NCI-H2081 treated with DMSO at 0.1 percent for 48 hours (cell line): ENCODE measurements at regions not wholly inside any gene's neighbourhood (a gene's known extent, or its start where the extent isn't known, plus 50 kb on each side); places are given as distances from the start of the nearest gene placed in this dataset.

Source experiments
- DNase-seq: peaks from one replicate; lab custom pipeline; 2025; lab: John Stamatoyannopoulos, UW

DNA sequence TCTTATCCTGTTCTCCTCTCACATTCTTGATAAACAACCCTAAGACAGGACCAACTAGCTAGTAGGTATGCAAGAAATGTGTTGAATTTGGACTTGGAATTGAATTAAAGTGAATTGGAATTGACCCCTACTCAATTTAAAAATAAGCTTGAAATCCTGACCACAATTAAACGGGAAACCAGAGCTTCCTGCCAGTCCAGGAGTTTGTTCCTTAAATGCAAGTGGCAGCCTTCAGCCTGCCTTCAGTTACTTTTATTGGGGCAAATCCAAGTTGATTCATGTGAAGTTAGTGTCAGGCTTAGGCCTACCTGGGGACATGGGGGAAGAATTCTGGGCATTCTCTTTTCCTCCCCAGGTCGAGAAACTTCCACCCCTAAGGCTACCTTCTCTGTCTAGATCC is 457.6 kb downstream of the BCL11A start:
- DNase-seq = no peak

DNA sequence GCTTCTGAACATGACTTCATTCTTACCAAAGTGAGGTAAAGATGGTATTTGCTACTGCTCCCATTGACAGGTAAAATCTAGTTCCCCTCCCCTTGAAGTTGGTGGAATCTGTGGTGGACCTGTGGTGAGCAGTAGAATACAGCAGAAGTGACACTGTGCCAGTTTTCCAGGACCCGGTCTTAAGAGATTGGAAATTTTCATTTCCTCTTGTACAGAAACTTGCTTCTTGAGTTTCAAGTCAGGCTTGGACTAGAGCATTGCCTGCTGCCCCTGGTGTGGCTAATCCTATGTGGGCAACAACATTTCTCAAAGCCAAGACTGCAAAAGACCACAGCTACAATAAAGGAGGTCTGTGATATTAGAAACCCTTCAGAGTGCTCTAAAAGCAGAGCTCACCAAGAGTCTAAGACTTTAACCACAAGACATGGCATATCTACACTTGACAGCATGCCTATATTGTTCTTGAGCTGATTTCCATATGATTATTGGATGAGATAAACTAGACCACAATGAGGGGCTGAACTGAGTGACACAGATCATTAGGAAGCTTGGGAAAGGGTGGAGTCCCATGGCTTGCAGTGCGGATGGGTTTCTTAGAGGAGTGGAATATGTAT is 458.1 kb downstream of the BCL11A start:
- DNase-seq = no peak

DNA sequence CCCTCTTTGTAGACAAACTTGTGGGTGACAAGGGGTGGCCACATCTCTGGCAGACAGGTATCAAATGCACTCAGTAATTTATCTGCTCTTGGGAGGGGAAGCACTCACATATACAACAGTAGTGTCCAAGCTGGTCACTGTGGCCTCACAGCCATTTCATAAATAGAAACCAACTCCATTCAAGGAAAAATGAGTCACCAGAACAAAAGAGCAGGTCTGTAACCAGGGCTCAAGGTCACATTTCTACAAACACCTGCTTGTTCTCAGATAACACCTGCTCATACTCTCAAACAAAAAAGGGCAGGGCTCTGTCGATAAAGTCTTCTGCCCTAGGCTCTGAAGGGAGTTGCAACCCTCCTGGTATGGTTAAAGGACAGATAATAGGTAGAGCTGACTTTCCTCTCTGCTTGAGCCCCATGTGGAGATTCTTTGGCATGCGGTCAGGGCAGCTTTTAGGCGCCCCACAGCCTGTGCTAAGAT is 459.0 kb downstream of the BCL11A start:
- no peak for DNase-seq

DNA sequence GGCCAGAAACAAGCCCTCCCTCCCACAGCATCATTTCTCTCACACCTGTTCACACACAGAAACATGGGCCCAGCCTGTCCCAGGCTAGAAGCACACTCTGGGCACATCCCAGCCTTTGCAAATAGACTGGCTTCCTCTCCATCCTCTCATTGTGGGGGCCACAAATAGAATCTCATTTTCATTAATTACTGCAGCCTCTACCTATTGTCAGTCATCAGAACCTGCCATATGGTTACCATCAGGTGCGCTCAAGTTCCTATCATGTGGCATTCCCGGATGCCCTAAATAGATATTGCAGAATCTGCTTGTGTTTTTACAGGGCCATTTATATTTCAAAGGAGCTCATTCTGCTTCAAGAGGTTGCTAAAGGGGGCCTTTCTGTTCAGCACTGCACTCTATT is 460.7 kb downstream of the BCL11A start:
- no peak for DNase-seq

DNA sequence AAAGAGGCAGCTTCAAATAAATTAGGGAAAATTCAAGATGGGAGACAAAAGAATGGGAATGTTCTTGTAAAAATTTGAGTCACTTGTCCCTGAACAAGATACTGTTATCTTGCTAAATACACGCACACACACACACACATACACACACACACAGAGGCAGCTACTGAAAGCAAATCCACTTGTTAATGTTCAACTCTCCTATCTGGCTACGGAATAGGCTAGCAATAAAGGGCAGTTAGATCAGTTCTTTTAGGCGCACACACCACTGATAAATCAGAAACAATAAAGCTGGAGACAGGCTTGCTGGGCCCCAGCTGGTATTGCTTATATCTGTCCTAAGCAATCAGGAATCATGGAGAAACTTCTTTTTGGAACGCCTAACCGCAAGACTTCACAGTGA is 461.6 kb downstream of the BCL11A start:
- no peak for DNase-seq

DNA sequence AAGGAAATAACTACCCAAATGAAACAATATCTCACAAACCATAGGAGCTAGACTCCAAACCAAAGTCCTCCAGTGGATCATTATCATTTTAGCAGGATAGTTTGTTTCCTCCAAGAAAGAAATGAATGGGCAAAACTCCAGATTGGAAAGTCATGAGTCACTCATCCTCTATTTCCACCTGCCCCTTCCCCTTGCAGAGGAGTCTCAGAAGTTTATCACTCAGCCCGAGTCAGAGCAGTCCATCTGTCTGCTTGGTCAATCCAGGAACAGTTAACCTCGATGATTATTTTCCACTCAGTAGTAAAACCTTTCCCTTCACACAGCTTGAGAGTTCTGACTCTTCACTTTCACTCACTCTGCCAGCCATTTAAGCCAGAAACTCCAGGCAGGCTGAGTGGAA is 462.2 kb downstream of the BCL11A start:
- DNase-seq = no peak

DNA sequence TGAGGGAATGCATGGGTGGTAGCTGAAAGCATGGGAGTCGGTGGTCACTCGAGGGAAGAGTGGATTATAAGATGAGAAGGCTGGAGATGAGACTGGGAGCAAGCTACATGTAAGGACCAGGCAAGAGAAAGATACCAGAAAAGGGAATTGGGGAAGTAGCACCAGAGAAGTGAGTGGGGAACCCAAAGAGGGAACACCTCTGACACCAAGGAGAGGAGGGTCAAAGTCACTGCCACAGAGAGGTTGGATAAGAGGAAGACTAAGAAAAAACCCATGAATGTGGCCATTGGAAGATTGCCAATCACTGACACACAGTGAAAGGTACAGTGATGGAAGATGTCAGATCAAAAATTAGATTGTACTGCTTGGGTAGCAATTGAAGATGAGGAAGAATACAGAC is 473.9 kb downstream of the BCL11A start:
- DNase-seq = no peak

DNA sequence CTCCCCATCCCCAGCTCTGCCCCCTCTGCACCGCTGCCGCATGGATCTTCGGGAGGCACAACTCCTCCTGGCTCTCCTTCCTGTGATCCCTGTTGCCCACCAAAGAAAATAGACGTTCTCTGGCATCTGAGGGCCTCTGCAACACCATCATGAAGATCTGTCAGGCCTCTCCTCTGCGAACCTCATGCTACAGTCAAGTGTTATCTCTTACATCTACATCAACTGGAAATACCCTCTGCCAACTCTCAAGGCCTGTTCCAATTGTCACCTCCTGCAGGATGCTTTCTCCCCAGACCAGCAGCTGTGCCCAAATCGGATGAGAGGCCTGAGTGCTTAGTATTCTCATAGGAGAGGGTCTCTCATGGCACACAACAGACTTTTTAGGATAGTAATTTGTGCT is 478.4 kb downstream of the BCL11A start:
- DNase-seq = no peak

DNA sequence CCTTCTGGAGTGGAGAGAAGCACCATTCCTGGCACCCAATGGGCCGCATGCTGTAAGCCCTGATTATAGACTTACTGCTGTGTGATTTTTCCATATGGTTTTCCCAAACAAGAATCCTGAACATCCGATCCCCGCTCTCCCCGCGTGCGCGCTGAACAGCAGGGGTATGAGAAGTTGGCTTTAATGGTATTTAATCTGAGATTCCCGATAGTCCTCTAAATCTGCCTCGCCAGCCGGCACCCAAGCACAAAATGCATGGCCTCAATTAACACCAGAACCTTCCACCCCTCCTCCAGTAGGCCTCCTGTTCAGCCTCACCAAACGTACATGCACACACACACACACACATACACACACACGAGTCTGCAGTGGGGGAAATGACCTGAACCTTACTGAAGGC is 480.3 kb downstream of the BCL11A start:
- DNase-seq = no peak

DNA sequence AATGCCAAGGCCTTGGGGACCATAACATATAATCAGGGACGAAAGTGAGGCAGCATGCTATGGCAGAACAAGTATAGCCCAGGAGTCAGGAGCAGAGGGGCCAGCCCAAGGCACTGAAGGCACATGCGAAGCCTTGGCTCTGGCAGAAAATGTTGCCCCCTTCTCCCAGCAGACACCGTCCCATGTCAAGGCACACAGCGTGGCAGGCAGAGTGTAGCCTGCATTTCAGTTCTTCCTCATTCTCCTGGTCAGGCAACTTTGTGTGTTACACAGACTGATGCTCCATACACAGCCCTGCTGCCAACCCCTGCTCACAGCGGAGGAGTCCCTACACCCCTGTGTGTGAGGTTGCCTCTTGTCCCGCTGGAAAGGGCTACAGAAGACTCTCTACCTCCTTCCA is 480.8 kb downstream of the BCL11A start:
- DNase-seq = no peak

DNA sequence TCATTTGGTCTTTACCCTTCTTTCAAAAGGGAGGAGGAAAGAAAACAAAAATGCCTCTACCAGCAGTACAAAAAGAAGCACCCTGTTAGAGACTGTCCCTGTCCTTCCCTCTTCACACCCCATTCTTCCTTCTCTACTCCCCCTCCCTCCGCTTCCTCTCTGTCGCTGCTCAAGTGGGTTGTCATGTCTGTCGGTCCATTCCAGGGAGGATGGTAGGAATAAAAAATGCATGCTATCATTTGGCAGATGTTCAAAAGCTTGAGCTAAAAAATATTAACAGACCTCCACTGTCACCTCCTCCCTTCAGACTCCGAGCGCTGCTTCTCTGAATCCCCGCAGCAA is 482.0 kb downstream of the BCL11A start:
- no peak for DNase-seq

DNA sequence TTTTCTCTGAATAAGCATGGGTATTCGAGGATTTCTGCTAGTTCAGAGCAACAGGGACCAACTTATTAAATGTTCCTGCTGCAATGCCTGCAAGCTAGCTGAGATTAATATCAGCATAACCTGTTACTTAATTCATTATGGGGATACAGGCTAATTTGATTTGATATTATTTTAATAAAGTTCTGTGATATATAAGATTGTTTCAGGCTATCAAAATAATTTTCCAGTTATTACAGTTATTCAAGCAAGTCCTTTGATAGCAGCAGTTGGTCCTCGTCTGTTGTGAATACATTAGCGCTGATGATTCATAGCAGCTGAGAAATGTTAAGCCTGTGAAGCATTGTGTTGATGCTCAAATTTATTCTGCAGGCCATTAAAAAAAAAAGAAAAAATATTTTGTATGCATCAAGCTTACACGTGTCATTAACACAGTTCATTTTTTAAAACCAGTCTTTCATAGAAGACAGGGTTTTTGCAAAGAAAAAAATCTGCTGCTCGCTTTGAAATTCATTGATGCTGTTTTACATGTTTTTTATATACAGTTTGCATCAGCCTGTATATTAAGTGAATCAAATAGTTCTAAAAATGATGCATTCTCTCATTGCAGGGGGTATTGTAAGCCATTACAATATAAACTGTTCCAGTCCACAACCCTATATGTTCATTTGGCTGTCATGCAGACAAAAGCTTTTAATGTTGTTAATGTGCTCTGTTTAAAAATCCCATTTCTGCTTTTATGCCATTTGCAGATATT is 482.5 kb downstream of the BCL11A start:
- no peak for DNase-seq

DNA sequence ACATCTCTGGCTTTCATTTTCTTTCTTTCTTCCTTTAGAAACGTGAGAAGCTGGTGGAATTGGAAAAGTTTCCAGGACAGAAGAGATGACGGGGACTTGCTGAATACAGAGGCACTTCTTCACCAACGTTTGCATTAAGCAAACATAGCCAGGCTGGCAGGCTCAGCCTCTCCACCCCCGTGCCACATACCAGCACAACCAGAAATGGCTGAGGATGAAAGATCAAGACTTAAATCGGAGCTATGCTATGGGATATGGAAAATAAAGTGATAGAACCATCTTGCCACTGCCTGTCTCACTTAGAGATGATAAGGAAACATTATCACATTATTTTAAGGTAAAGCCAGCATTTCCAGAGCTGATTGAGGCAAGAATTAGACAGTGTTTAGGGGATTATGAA is 483.3 kb downstream of the BCL11A start:
- no peak for DNase-seq

DNA sequence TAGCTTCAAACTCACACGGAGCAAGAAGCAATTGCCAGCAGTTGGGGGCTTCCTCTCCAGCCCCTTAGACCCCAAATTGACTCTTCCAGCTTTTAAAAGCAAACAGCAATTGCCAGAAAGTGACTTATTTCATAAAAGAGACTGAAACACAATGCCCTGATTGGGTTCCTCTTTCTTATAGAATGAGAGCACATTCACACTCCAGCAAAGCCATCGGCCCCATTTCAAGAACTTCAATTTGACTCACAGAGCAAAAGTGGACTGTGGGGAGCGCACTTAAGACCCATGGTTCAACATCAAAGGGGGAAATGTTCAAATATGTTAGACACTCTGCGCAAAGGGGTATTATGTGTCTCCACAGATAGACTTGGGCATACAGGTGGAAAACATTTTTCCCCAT is 484.7 kb downstream of the BCL11A start:
- no peak for DNase-seq

DNA sequence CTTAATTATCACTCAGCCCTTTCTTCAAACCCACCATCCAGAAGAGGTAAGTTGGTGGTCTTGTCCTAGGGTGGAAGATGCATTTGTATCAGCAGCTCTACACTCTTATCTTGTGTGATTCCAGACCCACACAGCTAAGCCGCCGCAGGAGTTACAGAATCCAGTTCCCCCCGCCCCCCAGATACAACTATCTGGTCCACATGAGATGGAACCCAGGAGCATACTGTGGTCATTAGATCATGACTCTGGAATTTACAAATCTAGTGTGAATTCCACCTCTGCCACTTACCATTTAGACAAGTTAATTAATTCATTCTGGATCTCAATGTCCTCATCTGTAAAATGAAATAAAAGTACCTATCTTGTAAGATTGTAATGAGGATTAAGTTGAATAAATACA is 486.4 kb downstream of the BCL11A start:
- no peak for DNase-seq

DNA sequence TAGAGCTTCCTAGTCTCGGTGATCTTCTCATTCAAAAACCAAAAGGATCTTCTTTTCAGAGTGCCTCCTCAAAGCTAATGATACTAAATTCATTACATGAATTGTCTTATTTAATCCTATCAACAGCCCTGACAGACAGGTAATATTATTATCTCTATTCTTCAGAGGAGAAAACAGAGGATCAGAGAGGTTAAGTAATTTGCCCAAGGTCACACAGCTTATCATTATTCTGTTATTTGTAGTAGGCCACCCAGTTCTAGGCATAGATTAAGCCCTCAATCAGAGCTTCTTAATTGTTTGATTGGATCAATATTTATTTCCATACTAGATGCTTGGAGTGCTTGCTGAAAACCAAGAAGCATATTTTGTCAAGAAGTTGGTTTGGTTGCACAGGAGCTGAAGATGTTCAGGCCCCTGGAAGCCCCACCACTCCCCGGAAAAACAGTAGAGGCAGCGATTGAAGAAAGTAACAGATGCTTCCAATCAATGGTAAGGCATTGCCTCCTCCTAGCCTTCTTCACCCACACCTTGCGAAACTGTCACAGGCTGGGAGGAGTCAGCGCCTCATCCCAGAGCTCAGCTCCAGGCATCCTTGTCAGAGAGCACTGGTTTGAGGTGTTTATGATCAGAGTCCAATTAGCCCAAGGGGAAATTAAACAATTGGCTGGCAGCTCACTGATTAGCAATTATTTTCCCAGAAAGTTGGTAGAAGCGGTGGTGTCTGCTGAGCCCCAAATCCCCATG is 487.2 kb downstream of the BCL11A start:
- no peak for DNase-seq

DNA sequence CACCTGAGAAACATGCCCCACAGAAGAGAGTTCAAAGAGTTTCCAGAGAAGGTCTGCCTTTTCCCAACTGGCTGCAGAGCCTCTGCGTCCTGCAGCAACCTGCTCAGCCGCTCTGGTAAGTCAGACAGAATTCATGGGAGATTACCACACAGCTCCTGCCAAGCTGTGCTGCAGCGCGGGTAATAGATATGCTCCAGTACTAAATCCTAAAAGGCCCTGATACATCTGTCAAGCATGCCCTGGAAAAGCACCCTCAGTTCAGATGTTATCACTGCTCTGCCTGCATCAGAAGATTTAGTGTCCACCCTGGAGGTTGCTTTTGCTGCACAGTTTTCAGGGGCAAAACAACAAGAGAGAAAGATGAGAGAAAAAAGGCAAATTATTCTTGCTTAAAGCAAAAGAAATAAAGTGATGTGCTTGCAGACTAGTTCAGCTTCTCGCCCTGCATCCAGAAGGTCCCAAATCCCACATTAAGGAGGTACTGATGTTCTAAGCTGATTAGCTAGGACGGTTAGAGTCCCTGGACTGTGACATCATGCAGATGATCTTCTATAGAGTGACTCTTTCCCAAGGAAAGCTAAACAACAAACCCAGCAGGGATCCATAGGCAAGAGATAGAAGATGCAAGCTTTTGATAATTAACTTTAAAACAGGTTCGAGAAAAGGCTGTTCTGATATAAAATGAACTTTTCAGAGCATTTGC is 488.6 kb downstream of the BCL11A start:
- no peak for DNase-seq

DNA sequence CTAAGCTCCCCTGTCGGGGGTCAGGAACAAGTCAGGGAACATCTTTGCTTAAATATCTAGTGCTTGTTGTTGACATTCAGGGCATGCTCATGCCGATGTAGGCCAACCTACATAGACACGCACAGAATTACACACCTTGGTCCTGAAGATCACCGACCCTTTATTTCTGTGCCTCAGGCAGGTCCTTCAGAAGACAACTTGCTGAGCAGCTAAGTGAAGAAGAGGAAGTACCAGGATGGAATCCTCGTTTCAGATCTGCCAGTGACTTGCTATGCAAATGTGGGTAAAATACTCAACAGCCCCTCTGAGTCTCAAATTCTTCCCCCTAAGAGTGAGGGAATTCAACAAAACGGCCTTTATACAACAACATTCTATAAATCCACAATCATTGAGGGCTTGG is 494.7 kb downstream of the BCL11A start:
- DNase-seq = no peak

DNA sequence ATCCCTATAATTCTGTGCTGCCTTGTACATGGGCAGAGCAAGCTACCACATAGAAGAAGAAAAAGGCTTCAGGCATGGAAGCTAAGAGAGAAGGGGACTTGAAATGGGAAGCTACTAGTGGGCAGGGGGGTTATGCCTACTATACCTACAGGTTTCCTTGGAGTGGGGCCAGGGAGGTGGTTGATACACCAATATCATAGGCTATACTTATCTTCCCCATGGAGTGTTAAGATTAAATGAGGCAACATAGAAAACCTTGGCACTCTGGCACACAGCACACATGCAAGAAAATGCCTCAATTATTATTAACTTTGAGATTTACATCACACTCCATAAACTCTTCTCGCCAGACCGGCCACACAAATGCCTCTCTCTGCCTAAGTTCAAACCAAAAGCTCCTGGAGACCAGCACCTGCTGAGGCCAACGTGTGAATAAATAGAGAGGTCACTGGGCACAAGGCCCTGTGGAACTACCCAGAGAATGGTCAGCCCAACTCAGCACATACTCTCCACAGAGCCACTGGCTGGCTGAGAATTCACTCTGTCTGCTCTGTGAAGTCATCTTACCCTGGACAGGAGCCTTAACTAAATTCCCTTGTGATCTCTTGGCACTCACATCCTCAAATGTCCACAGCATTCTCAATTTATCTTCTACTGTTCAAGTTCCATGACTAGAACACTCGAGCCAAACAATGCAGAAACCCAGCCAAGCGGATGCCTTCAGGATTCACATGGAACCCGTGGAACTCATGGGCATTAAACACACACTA is 498.7 kb downstream of the BCL11A start:
- no peak for DNase-seq

DNA sequence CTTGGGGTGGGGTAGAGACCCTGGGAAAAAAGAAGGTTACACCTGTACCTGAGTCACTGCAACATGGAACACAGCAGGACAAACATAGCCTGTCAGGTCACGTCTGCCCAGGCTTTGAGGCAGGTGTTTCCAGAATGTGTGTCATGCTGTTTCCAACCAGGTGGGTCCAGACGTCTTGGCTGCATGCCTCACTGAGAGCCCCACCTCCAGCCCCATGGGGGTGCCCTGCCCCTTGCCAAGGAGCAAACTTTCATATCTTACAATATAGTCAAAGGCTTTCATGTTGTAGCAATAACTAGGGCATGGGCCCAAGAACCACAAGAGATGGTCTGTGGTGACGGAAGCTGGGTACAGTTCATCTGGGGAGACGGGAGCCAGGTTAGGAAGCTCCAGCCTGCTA is 499.7 kb downstream of the BCL11A start:
- no peak for DNase-seq

DNA sequence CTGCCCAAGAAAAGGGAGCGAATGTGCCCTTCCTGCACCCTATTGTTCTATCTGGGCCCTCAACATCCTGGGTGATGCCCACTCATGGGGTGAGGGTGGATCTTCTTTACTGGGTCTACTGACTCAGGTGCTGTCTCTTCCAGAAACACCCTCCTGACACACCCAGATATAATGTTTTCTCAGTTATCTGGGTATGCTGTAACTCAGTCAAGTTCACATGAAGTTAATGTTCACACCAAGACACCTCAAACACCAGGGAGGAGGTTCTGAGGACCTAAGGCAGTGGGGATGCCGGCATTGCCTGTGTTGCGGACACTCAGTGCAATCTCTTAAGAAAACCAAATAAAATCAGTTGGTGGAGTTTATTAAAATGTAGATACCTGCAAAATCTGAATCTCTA is 500.9 kb downstream of the BCL11A start:
- DNase-seq = no peak

DNA sequence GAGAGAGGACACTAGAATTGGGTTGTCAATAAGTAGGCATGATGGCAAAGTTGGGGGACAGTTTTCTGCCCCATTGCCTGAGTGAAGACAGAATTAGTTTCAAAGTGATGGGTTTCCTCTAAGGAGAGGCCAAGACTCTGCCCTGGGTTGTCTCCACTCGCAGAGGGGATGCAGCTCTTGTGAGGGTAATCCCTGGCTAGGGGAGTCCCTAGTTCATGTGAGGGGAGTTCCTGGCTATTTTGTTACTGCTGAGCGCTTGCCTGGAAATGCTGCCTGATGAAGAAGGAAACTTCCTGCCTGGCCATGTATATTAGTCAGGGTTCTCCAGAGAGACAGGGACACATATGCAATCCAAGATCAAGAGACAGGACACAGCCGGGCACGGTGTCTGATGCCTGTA is 501.5 kb downstream of the BCL11A start:
- DNase-seq = no peak
